GM13977 (cell line): ENCODE measurements at regions not wholly inside any gene's neighbourhood (a gene's known extent, or its start where the extent isn't known, plus 50 kb on each side); places are given as distances from the start of the nearest gene placed in this dataset.

Experiments
- DNase-seq: peaks from one replicate; pipeline ENCODE4 v3.0.0; 2012; ENCODE audit warnings: low spot score
- in situ Hi-C: fragments of 300-500 bp; cut with MboI; formaldehyde crosslinking; loops from one replicate; pipeline ENCODE4 v1.12.0; 2022; ENCODE audit warnings: low sequenced_read_pairs, low pct_unique_long_range_greater_than_20kb, mixed read lengths, inconsistent platforms; ENCODE audit not compliant: unreplicated experiment
- TF ChIP-seq, protein P1 (sequence below): IDR thresholded peaks from 2 replicates; pipeline ENCODE4 v1.5.1; 2012; ENCODE audit warnings: mild to moderate bottlenecking, control low read depth; ENCODE audit not compliant: insufficient read depth; ENCODE audit errors: extremely low read depth, missing control alignments

DNA sequence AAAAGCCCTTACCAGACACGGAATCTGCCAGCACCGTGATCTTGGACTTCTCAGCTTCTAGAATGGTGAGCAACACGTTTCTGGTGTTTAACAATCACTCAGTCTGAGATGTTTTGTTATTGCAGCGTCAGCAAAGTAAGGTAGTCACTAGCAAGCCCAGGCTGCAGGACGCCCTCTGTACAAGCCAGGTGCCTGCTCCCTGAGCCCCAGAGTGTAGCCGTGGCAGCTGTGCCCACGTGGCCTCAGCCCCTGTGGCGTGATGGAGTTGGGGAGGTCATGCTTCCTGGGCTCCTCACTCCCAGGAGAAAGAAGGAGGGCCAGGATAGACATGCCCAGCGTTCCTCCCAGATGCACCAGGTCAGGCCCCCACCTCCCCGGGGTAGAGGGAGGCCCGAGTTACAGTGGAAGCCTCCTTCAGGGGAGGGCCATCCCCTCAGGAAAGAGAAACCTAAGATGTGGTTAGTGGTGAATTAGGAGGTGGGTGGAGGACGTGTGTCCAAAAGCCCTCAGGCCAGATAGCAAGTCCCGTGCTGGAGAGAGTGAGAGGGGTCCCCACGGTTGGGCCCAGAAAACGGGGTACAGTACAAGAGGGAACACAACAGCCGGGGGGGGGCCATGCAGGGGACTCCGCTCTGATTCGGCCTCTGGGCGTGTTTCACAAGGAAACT, 169.6 kb upstream of the SOX1 start:
- in situ Hi-C loops: no loop called here
- DNase-seq: no peak
- TF ChIP-seq, protein P1, sequence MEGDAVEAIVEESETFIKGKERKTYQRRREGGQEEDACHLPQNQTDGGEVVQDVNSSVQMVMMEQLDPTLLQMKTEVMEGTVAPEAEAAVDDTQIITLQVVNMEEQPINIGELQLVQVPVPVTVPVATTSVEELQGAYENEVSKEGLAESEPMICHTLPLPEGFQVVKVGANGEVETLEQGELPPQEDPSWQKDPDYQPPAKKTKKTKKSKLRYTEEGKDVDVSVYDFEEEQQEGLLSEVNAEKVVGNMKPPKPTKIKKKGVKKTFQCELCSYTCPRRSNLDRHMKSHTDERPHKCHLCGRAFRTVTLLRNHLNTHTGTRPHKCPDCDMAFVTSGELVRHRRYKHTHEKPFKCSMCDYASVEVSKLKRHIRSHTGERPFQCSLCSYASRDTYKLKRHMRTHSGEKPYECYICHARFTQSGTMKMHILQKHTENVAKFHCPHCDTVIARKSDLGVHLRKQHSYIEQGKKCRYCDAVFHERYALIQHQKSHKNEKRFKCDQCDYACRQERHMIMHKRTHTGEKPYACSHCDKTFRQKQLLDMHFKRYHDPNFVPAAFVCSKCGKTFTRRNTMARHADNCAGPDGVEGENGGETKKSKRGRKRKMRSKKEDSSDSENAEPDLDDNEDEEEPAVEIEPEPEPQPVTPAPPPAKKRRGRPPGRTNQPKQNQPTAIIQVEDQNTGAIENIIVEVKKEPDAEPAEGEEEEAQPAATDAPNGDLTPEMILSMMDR: no peak

GRCh38 chr13:111897846-111898215, 169.1 kb upstream of the SOX1 start:
- in situ Hi-C loops: no loop called here
- TF ChIP-seq, protein P1: no peak

GRCh38 chr13:111898956-111899713, 167.8 kb upstream of the SOX1 start:
- no peak for DNase-seq
- in situ Hi-C loops: no loop called here
- TF ChIP-seq, protein P1: no peak

More at GRCh38 chr13:111897846-111898215, 169.1 kb upstream of the SOX1 start:
- DNase-seq: no peak

- DNase-seq: no peak
- in situ Hi-C loops: no loop called here
- TF ChIP-seq, protein P1: no peak
These were observed 167.1 kb upstream of the SOX1 start for GRCh38 chr13:111899714-111900389.

DNA sequence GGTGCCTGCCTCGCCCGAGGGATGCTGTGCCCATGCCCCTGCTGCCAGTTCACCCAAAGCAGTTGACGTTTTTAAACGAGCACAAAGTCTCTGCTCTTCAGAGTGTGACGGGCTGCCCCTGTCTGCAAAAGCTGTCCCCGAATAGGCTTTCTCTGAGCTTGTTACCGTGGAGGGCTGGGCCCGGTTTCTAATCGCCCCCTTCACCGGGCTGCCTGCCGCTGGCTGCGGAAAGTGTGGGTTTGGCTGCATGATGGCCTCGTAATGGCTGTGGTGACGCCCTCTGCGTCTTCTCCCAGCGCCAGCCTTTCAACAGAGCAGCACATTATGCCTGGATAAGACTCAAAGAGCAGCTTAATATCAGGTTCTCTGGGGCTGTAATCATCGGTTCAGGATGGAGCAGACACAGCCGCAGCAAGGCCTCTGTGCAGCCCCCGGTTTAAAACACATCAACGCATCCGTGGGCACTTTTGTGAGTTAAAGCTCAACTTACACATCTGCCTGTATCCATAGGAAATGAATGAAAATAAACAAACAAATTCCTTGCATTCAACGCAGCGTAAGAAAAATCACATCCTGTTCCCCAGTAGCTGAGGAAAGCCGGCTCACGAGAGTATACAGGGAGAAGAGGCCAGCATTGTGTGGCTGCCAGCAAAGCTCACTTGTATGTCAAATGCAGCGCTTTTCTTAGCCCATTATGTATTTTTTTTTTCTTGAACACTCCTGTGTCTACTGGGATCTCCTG, 166.4 kb upstream of the SOX1 start:
- TF ChIP-seq, protein P1: no peak
- in situ Hi-C loops: no loop called here
- DNase-seq: no peak

GRCh38 chr13:111901267-111901915, 165.6 kb upstream of the SOX1 start:
- no peak for DNase-seq
- TF ChIP-seq, protein P1: no peak
- in situ Hi-C loops: no loop called here
